ENCODE measurements at regions not wholly inside any gene's neighbourhood (a gene's known extent, or its start where the extent isn't known, plus 50 kb on each side); places are given as distances from the start of the nearest gene placed in this dataset.

DNA sequence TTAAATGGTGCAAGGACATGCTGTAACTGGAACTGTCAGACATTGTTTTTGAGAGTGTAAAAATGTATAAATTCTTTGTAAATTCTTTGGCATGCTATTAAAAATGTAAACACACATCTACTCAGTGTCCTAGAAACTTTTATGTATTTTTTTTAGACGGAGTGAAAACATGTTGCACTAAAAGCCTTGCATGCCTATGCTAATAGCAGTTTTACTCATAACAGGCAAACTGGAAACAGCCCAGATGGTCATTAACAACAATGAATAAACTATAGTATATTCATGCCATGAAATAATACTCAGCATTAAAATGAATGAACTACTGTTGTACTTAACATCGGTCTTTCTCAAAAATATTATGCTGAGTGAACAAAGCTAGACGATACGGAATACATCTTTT, 954.8 kb upstream of the DDX18 start:
- no peak for TF ChIP-seq OSR1 (CRISPR knock-in tag; IDR thresholded peaks at IDR 0.05)
- no peak for TF ChIP-seq TOX (CRISPR knock-in tag; IDR thresholded peaks at IDR 0.05; ENCODE audit: borderline replicate concordance)
- no peak for TF ChIP-seq CSDC2 (CRISPR knock-in tag; IDR thresholded peaks at IDR 0.05)
- TF ChIP-seq SNAI2 (CRISPR knock-in tag; IDR thresholded peaks at IDR 0.05), result no peak
- TF ChIP-seq ESRRG (CRISPR knock-in tag; IDR thresholded peaks at IDR 0.05), result no peak
- no peak for TF ChIP-seq GLIS3 (CRISPR knock-in tag; IDR thresholded peaks at IDR 0.05)
- no peak for TF ChIP-seq ISL1 (CRISPR knock-in tag; IDR thresholded peaks at IDR 0.05)
- TF ChIP-seq RARB (CRISPR knock-in tag; IDR thresholded peaks at IDR 0.05), result no peak
- no peak for TF ChIP-seq TCF4 (CRISPR knock-in tag; IDR thresholded peaks at IDR 0.05; ENCODE audit: borderline replicate concordance)
- TF ChIP-seq, protein P1, sequence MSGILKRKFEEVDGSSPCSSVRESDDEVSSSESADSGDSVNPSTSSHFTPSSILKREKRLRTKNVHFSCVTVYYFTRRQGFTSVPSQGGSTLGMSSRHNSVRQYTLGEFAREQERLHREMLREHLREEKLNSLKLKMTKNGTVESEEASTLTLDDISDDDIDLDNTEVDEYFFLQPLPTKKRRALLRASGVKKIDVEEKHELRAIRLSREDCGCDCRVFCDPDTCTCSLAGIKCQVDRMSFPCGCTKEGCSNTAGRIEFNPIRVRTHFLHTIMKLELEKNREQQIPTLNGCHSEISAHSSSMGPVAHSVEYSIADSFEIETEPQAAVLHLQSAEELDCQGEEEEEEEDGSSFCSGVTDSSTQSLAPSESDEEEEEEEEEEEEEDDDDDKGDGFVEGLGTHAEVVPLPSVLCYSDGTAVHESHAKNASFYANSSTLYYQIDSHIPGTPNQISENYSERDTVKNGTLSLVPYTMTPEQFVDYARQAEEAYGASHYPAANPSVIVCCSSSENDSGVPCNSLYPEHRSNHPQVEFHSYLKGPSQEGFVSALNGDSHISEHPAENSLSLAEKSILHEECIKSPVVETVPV (CRISPR knock-in tag; IDR thresholded peaks at IDR 0.05), result no peak
- TF ChIP-seq, protein P2, sequence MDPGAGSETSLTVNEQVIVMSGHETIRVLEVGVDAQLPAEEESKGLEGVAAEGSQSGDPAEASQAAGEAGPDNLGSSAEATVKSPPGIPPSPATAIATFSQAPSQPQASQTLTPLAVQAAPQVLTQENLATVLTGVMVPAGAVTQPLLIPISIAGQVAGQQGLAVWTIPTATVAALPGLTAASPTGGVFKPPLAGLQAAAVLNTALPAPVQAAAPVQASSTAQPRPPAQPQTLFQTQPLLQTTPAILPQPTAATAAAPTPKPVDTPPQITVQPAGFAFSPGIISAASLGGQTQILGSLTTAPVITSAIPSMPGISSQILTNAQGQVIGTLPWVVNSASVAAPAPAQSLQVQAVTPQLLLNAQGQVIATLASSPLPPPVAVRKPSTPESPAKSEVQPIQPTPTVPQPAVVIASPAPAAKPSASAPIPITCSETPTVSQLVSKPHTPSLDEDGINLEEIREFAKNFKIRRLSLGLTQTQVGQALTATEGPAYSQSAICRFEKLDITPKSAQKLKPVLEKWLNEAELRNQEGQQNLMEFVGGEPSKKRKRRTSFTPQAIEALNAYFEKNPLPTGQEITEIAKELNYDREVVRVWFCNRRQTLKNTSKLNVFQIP (CRISPR knock-in tag; IDR thresholded peaks at IDR 0.05; ENCODE audit: borderline replicate concordance, low read depth), result no peak
- no peak for TF ChIP-seq ZNF70 (CRISPR knock-in tag; IDR thresholded peaks at IDR 0.05)
- no peak for TF ChIP-seq PPARA (CRISPR knock-in tag; IDR thresholded peaks at IDR 0.05; ENCODE audit: borderline replicate concordance)
- no peak for ATAC-seq

DNA sequence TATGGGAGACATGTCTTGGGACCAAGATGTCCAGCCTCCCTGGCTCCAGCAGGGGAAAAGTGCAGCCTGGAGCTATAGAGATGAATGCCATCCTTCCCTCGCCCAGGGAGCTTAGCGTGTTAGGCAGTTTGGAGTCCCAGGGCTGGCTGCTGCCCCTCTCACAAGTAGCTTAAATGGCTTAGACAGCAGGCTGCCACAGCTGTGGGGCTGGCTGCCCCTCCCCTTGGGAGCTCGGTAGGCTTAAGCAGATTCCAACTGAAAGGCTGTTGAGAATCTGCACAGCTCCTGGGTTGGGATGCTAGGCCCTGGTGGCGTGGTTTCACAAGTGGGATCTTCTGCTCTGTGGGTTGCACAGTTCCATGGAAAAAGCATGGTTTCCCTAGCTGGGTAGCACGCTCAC, 940.5 kb upstream of the DDX18 start:
- no peak for TF ChIP-seq RARB (CRISPR knock-in tag; IDR thresholded peaks at IDR 0.05)
- TF ChIP-seq TOX (CRISPR knock-in tag; IDR thresholded peaks at IDR 0.05; ENCODE audit: borderline replicate concordance), result no peak
- no peak for TF ChIP-seq PPARA (CRISPR knock-in tag; IDR thresholded peaks at IDR 0.05; ENCODE audit: borderline replicate concordance)
- TF ChIP-seq ESRRG (CRISPR knock-in tag; IDR thresholded peaks at IDR 0.05), result no peak
- TF ChIP-seq, protein P3, sequence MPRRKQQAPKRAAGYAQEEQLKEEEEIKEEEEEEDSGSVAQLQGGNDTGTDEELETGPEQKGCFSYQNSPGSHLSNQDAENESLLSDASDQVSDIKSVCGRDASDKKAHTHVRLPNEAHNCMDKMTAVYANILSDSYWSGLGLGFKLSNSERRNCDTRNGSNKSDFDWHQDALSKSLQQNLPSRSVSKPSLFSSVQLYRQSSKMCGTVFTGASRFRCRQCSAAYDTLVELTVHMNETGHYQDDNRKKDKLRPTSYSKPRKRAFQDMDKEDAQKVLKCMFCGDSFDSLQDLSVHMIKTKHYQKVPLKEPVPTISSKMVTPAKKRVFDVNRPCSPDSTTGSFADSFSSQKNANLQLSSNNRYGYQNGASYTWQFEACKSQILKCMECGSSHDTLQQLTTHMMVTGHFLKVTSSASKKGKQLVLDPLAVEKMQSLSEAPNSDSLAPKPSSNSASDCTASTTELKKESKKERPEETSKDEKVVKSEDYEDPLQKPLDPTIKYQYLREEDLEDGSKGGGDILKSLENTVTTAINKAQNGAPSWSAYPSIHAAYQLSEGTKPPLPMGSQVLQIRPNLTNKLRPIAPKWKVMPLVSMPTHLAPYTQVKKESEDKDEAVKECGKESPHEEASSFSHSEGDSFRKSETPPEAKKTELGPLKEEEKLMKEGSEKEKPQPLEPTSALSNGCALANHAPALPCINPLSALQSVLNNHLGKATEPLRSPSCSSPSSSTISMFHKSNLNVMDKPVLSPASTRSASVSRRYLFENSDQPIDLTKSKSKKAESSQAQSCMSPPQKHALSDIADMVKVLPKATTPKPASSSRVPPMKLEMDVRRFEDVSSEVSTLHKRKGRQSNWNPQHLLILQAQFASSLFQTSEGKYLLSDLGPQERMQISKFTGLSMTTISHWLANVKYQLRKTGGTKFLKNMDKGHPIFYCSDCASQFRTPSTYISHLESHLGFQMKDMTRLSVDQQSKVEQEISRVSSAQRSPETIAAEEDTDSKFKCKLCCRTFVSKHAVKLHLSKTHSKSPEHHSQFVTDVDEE (CRISPR knock-in tag; IDR thresholded peaks at IDR 0.05), result no peak
- TF ChIP-seq, protein P1 (CRISPR knock-in tag; IDR thresholded peaks at IDR 0.05), result no peak
- TF ChIP-seq ZNF565 (CRISPR knock-in tag; conservative IDR thresholded peaks at IDR 0.05; ENCODE audit: low read depth), result no peak
- TF ChIP-seq BACH2 (CRISPR knock-in tag; IDR thresholded peaks at IDR 0.05; ENCODE audit: borderline replicate concordance), result no peak
- no peak for TF ChIP-seq ZFP30 (CRISPR knock-in tag; IDR thresholded peaks at IDR 0.05)
- TF ChIP-seq ZNF8 (CRISPR knock-in tag; IDR thresholded peaks at IDR 0.05), result no peak
- no peak for TF ChIP-seq ZC3H10 (CRISPR knock-in tag; IDR thresholded peaks at IDR 0.05)
- TF ChIP-seq ARNTL (CRISPR knock-in tag; IDR thresholded peaks at IDR 0.05; ENCODE audit: borderline replicate concordance, low read depth), result no peak
- TF ChIP-seq, protein P4, sequence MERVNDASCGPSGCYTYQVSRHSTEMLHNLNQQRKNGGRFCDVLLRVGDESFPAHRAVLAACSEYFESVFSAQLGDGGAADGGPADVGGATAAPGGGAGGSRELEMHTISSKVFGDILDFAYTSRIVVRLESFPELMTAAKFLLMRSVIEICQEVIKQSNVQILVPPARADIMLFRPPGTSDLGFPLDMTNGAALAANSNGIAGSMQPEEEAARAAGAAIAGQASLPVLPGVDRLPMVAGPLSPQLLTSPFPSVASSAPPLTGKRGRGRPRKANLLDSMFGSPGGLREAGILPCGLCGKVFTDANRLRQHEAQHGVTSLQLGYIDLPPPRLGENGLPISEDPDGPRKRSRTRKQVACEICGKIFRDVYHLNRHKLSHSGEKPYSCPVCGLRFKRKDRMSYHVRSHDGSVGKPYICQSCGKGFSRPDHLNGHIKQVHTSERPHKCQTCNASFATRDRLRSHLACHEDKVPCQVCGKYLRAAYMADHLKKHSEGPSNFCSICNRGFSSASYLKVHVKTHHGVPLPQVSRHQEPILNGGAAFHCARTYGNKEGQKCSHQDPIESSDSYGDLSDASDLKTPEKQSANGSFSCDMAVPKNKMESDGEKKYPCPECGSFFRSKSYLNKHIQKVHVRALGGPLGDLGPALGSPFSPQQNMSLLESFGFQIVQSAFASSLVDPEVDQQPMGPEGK (CRISPR knock-in tag; IDR thresholded peaks at IDR 0.05; ENCODE audit: borderline replicate concordance), result no peak
- TF ChIP-seq, protein P2 (CRISPR knock-in tag; IDR thresholded peaks at IDR 0.05; ENCODE audit: borderline replicate concordance, low read depth), result no peak
- no peak for ATAC-seq
